HepG2 (cell line): ENCODE measurements at regions not wholly inside any gene's neighbourhood (a gene's known extent, or its start where the extent isn't known, plus 50 kb on each side); places are given as distances from the start of the nearest gene placed in this dataset.

Experiments used
- ATAC-seq: fragments of 200-7000 bp; cut with Tn5 transposase; 3 replicates; pipeline ENCODE4 v1.9.1; 2020; ENCODE audit warnings: mild to moderate bottlenecking, moderate library complexity
- BruUV-seq: library from RNA; stranded (reverse); fragments of 400-500 nt; replicated peaks from 2 replicates; lab custom pipeline; 2021; lab: Mats Ljungman, UMichigan
- CTCF ChIA-PET: fragments of 300-600 bp; formaldehyde crosslinking; extraction: SDS; loops from one replicate; lab custom pipeline; 2021; ENCODE audit warnings: low total read pairs, inconsistent platforms, low intra/inter-chr PET ratio; lab: Yijun Ruan, JAX
- POLR2A ChIA-PET: fragments of 350-600 bp; sonication (Branson Sonifier 250); formaldehyde crosslinking; loops from one replicate; lab custom pipeline; 2020; ENCODE audit warnings: antibody characterized with exemption, inconsistent platforms; lab: Yijun Ruan, JAX
- DNase-seq: peaks from one replicate; pipeline ENCODE4 v3.0.0-alpha.2; 2015; ENCODE audit warnings: low spot score
- FAIRE-seq: peaks from 3 replicates; lab custom pipeline; 2011; peaks lifted over from hg19 to GRCh38; lab: Jason Lieb, UNC
- H2AFZ ChIP-seq: one replicate; pipeline ENCODE4 v1.6.1; 2011; ENCODE audit warnings: low read length, inconsistent platforms
- H3K27ac ChIP-seq: fragments of 300-600 bp; 3 replicates; pipeline ENCODE4 v1.8.0; 2011; ENCODE audit warnings: mixed run types, mild to moderate bottlenecking, mixed read lengths, low read length, inconsistent platforms; ENCODE audit not compliant: insufficient read depth; ENCODE audit errors: extremely low read length
- H3K27me3 ChIP-seq, 2 experiments: fragments of 200-600 bp in 1 of 2; 2 replicates in 1 of 2; 3 replicates in 1 of 2; pipeline versions ENCODE4 v1.6.0 to v1.8.0; 2011; ENCODE audit warnings: low read length in 2 of 2, mild to moderate bottlenecking in 2 of 2, moderate library complexity in 2 of 2, inconsistent platforms in 1 of 2; ENCODE audit not compliant: insufficient read depth in 2 of 2, control insufficient read depth in 1 of 2
- H3K36me3 ChIP-seq, 2 experiments: fragments of 200-600 bp in 1 of 2; replicated peaks in 1 of 2; 2 replicates in 1 of 2; 3 replicates in 1 of 2; pipeline versions ENCODE4 v1.5.1 to v1.8.0; 2011; ENCODE audit warnings: low read length in 2 of 2, inconsistent platforms in 1 of 2; ENCODE audit not compliant: insufficient read depth in 2 of 2, control insufficient read depth in 1 of 2
- H3K4me1 ChIP-seq: 2 replicates; pipeline ENCODE4 v1.5.1; 2012; ENCODE audit warnings: low read length, inconsistent platforms; ENCODE audit not compliant: insufficient read depth
- H3K4me2 ChIP-seq: 2 replicates; pipeline ENCODE4 v1.6.0; 2011; ENCODE audit warnings: low read depth, low read length, inconsistent platforms
- H3K4me3 ChIP-seq, 3 experiments: fragments of 200-600 bp in 1 of 3; sonication (generic), shearing (Covaris generic) in 1 of 3; replicated peaks in 1 of 3; 2 replicates each; pipeline ENCODE4 v1.5.1; 2011 to 2016; ENCODE audit warnings: low read length in 3 of 3, inconsistent platforms in 2 of 3, low read depth in 2 of 3, mild to moderate bottlenecking in 2 of 3, control low read depth in 1 of 3, mixed read lengths in 1 of 3; ENCODE audit not compliant: insufficient read depth in 1 of 3
- H3K79me2 ChIP-seq: one replicate; pipeline ENCODE4 v1.6.1; 2011; ENCODE audit warnings: low read length, inconsistent platforms; ENCODE audit not compliant: insufficient read depth
- H3K9ac ChIP-seq: 2 replicates; pipeline ENCODE4 v1.6.0; 2011; ENCODE audit warnings: mild to moderate bottlenecking, low read depth, low read length, inconsistent platforms; ENCODE audit not compliant: insufficient read depth
- H3K9me3 ChIP-seq: 2 replicates; pipeline ENCODE4 v1.5.1; 2012; ENCODE audit warnings: mild to moderate bottlenecking, low read length
- H4K20me1 ChIP-seq: 2 replicates; pipeline ENCODE4 v1.6.0; 2011; ENCODE audit warnings: inconsistent platforms, mild to moderate bottlenecking, low read length, moderate library complexity; ENCODE audit not compliant: insufficient read depth
- CAMTA2 ChIP-seq: sonication (generic); formaldehyde crosslinking; IDR thresholded peaks from 2 replicates; pipeline ENCODE4 v1.4.0; 2020; ENCODE audit warnings: mild to moderate bottlenecking, missing genetic modification reagents, borderline replicate concordance
- FOXK1 ChIP-seq: sonication (generic); formaldehyde crosslinking; IDR thresholded peaks from 2 replicates; pipeline ENCODE4 v1.4.0; 2020; ENCODE audit warnings: low read depth, missing genetic modification reagents, borderline replicate concordance
- KLF16 ChIP-seq, 2 experiments: sonication (generic) in 1 of 2; formaldehyde crosslinking in 1 of 2; IDR thresholded peaks; 2 replicates each; pipeline versions ENCODE4 v1.6.1 to v1.8.0; 2016 to 2023; ENCODE audit warnings: missing genetic modification reagents in 2 of 2, missing compliant biosample characterization in 1 of 2
- RFX5 ChIP-seq: IDR thresholded peaks from 2 replicates; pipeline ENCODE4 v1.6.1; 2011; ENCODE audit warnings: low read depth, low read length, improper control_type of control experiment
- SAFB2 ChIP-seq: sonication (generic); formaldehyde crosslinking; IDR thresholded peaks from 2 replicates; pipeline ENCODE4 v1.5.1; 2020; ENCODE audit warnings: missing genetic modification reagents, low read depth, mild to moderate bottlenecking, borderline replicate concordance
- TCF7L2 ChIP-seq: IDR thresholded peaks from 2 replicates; pipeline ENCODE4 v1.6.1; 2011; ENCODE audit warnings: mild to moderate bottlenecking, low read depth, low read length, moderate library complexity
- TOPORS ChIP-seq: sonication (generic); formaldehyde crosslinking; IDR thresholded peaks from 2 replicates; pipeline ENCODE4 v1.8.0; 2023; ENCODE audit warnings: mild to moderate bottlenecking, missing genetic modification reagents
- ZFAT ChIP-seq: sonication (generic); formaldehyde crosslinking; conservative IDR thresholded peaks from 2 replicates; pipeline ENCODE4 v1.8.1; 2023; ENCODE audit warnings: missing genetic modification reagents, inconsistent platforms
- ZNF124 ChIP-seq: sonication (generic); formaldehyde crosslinking; IDR thresholded peaks from 2 replicates; pipeline ENCODE4 v1.4.0; 2020; ENCODE audit warnings: missing genetic modification reagents
- ZNF274 ChIP-seq: sonication (generic); formaldehyde crosslinking; IDR thresholded peaks from 2 replicates; pipeline ENCODE4 v1.5.1; 2020; ENCODE audit warnings: mild to moderate bottlenecking, missing genetic modification reagents
- ZNF343 ChIP-seq: sonication (generic); formaldehyde crosslinking; IDR thresholded peaks from 2 replicates; pipeline ENCODE4 v1.4.0; 2020; ENCODE audit warnings: mild to moderate bottlenecking, missing genetic modification reagents
- ZNF383 ChIP-seq: sonication (generic); formaldehyde crosslinking; IDR thresholded peaks from 2 replicates; pipeline ENCODE4 v1.4.0; 2020; ENCODE audit warnings: missing genetic modification reagents, mild to moderate bottlenecking, borderline replicate concordance
- ZNF652 ChIP-seq: IDR thresholded peaks from 2 replicates; pipeline ENCODE4 v1.6.1; 2016; ENCODE audit warnings: low read depth, borderline replicate concordance
- ZNF878 ChIP-seq: sonication (generic); formaldehyde crosslinking; IDR thresholded peaks from 2 replicates; pipeline ENCODE4 v1.8.1; 2023; ENCODE audit warnings: mild to moderate bottlenecking, missing genetic modification reagents, moderate library complexity
- ZNF883 ChIP-seq: sonication (generic); formaldehyde crosslinking; IDR thresholded peaks from 2 replicates; pipeline ENCODE4 v1.5.1; 2020; ENCODE audit warnings: mild to moderate bottlenecking, missing genetic modification reagents; ENCODE audit errors: not compliant biosample characterization
- WGBS: methylation state at CpG from one replicate; pipeline ENCODE4 v1.1.6; 2017; ENCODE audit warnings: low lambda C conversion rate; 5-methylcytosine and 5-hydroxymethylcytosine counted together
- in situ Hi-C: cut with HindIII; loops from 2 replicates; pipeline ENCODE4 v1.10.0; 2017; ENCODE audit warnings: low pct_unique_long_range_greater_than_20kb; ENCODE audit not compliant: extremely low pct_ligation_motif_present
- intact Hi-C: fragments of 100-400 bp; cut with micrococcal nuclease; formaldehyde crosslinking; loops from one replicate; pipeline ENCODE4 v1.10.0; 2022; ENCODE audit not compliant: unreplicated experiment

DNA sequence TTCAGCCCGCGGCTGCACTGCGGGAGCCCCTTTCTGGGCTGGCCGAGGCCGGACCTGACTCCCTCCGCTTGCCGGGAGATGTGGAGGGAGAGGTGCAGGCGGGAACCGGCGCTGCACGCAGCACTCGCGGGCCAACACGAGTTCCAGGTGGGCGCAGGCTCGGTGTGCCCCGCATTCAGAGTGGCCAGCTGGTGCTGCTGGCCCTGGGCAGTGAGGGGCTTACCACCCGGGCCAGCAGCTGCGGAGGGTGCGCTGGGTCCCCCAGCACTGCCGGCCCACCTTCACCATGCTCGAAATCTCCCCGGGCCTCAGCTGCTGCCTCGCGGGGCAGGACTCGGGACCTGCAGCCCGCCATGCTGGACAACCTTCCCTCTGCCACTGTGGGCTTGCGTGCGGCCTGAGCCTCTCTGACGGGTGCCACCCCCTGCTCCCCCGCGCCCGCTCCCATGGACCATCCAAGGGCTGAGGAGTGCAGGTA, 733.5 kb upstream of the CCDC54 start:
- H3K27ac ChIP-seq: no peak overlapping the region
- TF ChIP-seq ZNF124 (CRISPR knock-in tag) (no peak), ZNF883 (no peak), ZNF652 (no peak), RFX5 (no peak), ZNF274 (CRISPR knock-in tag) (no peak), TOPORS (CRISPR knock-in tag) (no peak), CAMTA2 (no peak), TCF7L2 (no peak), KLF16 (CRISPR knock-in tag; IDR thresholded peaks at IDR 0.05) (no peak), ZNF343 (CRISPR knock-in tag) (no peak), FOXK1 (CRISPR knock-in tag) (no peak), ZFAT (no peak), ZNF878 (CRISPR knock-in tag) (no peak), SAFB2 (CRISPR knock-in tag) (no peak), ZNF383 (no peak)
- TF ChIP-seq, all 625 proteins: peak for 0
- no peaks in the 10 kb centered on the region for H3K36me3 ChIP-seq
- WGBS: no CpG with 5 or more reads among the region's 33 CpGs
- intact Hi-C loops: no loop called here
- POLR2A ChIA-PET: no interaction called here
- H4K20me1 ChIP-seq: no peaks in the 10 kb centered on the region
- CTCF ChIA-PET: no interaction called here
- no peaks in the 10 kb centered on the region for H3K4me1 ChIP-seq
- no peaks in the 10 kb centered on the region for H3K27me3 ChIP-seq
- H3K9ac ChIP-seq: no peak overlapping the region
- in situ Hi-C loops: no loop called here
- no peak overlapping the region for H3K4me3 ChIP-seq
- DNase-seq: no peak
- no peak for FAIRE-seq
- no peak for ATAC-seq
- H3K9me3 ChIP-seq: no peaks in the 10 kb centered on the region
- no TSS peak for BruUV-seq
- no peak overlapping the region for H2AFZ ChIP-seq
- H3K4me2 ChIP-seq: no peak overlapping the region
- H3K79me2 ChIP-seq: no peaks in the 10 kb centered on the region
